CD4-positive, alpha-beta memory T cell (primary cell): ENCODE measurements at regions not wholly inside any gene's neighbourhood (a gene's known extent, or its start where the extent isn't known, plus 50 kb on each side); places are given as distances from the start of the nearest gene placed in this dataset.

Experiments used
- CTCF ChIA-PET: fragments of 350-600 bp; sonication (Branson Sonifier 250); formaldehyde crosslinking; loops from one replicate; lab custom pipeline; 2021; ENCODE audit warnings: inconsistent platforms; ENCODE audit not compliant: partially characterized antibody; lab: Charles Lee
- POLR2A ChIA-PET: fragments of 350-600 bp; sonication (Branson Sonifier 250); formaldehyde crosslinking; loops from one replicate; lab custom pipeline; 2021; ENCODE audit not compliant: partially characterized antibody; lab: Charles Lee
- DNase-seq, 5 donors: peaks; one replicate each; pipeline versions ENCODE4 v3.0.0 to v3.0.0-alpha.2; 2020 to 2022; ENCODE audit warnings: mixed read lengths in 1 of 5
- H3K27ac ChIP-seq: one replicate; pipeline ENCODE4 v1.7.0; 2013; ENCODE audit warnings: low read depth, low read length
- H3K27me3 ChIP-seq: 2 replicates; pipeline ENCODE4 v1.7.0; 2013; ENCODE audit warnings: mild to moderate bottlenecking, low read length, moderate library complexity; ENCODE audit not compliant: insufficient read depth
- H3K36me3 ChIP-seq: 2 replicates; pipeline ENCODE4 v1.7.0; 2013; ENCODE audit warnings: mild to moderate bottlenecking, low read length, moderate library complexity; ENCODE audit not compliant: insufficient read depth
- H3K4me1 ChIP-seq: 2 replicates; pipeline ENCODE4 v1.7.0; 2013; ENCODE audit warnings: mild to moderate bottlenecking, low read length, moderate library complexity; ENCODE audit not compliant: insufficient read depth
- H3K4me3 ChIP-seq, 2 donors: one replicate each; pipeline ENCODE4 v1.7.0; 2013; ENCODE audit warnings: low read length in 2 of 2, mild to moderate bottlenecking in 1 of 2
- H3K9me3 ChIP-seq, 2 donors: one replicate each; pipeline ENCODE4 v1.7.0; 2013; ENCODE audit warnings: low read length in 2 of 2, control low read depth in 1 of 2; ENCODE audit not compliant: control insufficient read depth in 1 of 2
- H3K27ac Mint-ChIP-seq, 7 donors: one replicate each; pipeline ENCODE4 v1.8.0; 2020 to 2021; ENCODE audit warnings: mixed read lengths in 7 of 7, mild to moderate bottlenecking in 6 of 7, inconsistent platforms in 3 of 7, moderate library complexity in 3 of 7
- H3K27me3 Mint-ChIP-seq, 2 donors: one replicate each; pipeline ENCODE4 v1.8.0; 2020 to 2021; ENCODE audit warnings: mixed read lengths in 2 of 2
- H3K36me3 Mint-ChIP-seq, 2 donors: one replicate each; pipeline ENCODE4 v1.8.0; 2020 to 2021; ENCODE audit warnings: mixed read lengths in 2 of 2, inconsistent platforms in 1 of 2, mild to moderate bottlenecking in 1 of 2
- H3K4me1 Mint-ChIP-seq, 4 donors: one replicate each; pipeline ENCODE4 v1.8.0; 2020 to 2021; ENCODE audit warnings: mixed read lengths in 4 of 4, mild to moderate bottlenecking in 1 of 4
- H3K4me3 Mint-ChIP-seq, 8 donors: one replicate each; pipeline ENCODE4 v1.8.0; 2020 to 2021; ENCODE audit warnings: mixed read lengths in 8 of 8, mild to moderate bottlenecking in 7 of 8, moderate library complexity in 6 of 8, inconsistent platforms in 3 of 8
- H3K9me3 Mint-ChIP-seq, 8 donors: one replicate each; pipeline ENCODE4 v1.8.0; 2020 to 2021; ENCODE audit warnings: mixed read lengths in 8 of 8, mild to moderate bottlenecking in 5 of 8, inconsistent platforms in 3 of 8, moderate library complexity in 1 of 8
- intact Hi-C: fragments of 100-400 bp; cut with micrococcal nuclease; formaldehyde crosslinking; loops from one replicate; pipeline ENCODE4 v1.15.1; 2023

GRCh38 chr9:90002397-90003271, 397.8 kb downstream of the GADD45G start:
- Histone ChIP-seq H3K4me1 (peaks cover 19% of the 10 kb centered on the region), H3K27ac (no peak overlapping the region), H3K9me3 (no peaks in the 10 kb centered on the region), H3K4me3 (no peak overlapping the region), H3K36me3 (no peaks in the 10 kb centered on the region), H3K27me3 (no peaks in the 10 kb centered on the region)
- H3K36me3 Mint-ChIP-seq, result no peaks in the 10 kb centered on the region
- no peak overlapping the region for H3K27ac Mint-ChIP-seq
- intact Hi-C loops, result no loop called here
- H3K9me3 Mint-ChIP-seq, result peaks cover 0 to 8% (median 0%) of the 10 kb centered on the region in 8 donors
- no peak overlapping the region for H3K4me3 Mint-ChIP-seq
- ChIA-PET CTCF (no interaction called here), POLR2A (no interaction called here)
- peaks cover 0 to 2% of the 10 kb centered on the region in 2 donors for H3K27me3 Mint-ChIP-seq
- no peak for DNase-seq
- H3K4me1 Mint-ChIP-seq, result peaks cover 14 to 26% (median 24%) of the 10 kb centered on the region in 4 donors

DNA sequence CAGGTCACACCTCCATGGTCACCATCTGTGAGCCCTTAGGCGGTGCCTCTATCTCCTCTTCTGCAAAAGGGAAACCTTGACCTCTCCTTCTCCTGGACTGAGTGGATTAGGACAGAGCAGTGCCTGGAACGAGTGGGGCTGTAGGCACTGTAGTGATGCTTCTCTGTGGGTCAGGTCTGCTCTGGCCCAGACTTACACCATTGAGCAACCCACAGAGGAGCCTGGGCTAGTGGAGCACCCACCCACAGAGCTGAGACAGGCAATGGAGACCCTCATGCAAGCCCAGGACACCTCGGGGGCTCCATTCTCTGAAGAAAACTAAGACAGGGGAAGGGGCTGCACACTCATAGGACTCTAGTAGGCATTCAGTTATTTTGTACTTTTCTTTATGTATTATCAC, 400.6 kb downstream of the GADD45G start:
- Mint-ChIP-seq H3K4me1 (peaks cover 6 to 10% (median 9%) of the 10 kb centered on the region in 4 donors), H3K27ac (peak overlapping the region in 1 of 7 donors; percentile 29), H3K4me3 (no peak overlapping the region), H3K36me3 (no peaks in the 10 kb centered on the region), H3K27me3 (peaks cover 2% of the 10 kb centered on the region in 2 donors), H3K9me3 (peaks cover 0 to 8% (median 0%) of the 10 kb centered on the region in 8 donors)
- ChIA-PET CTCF (no interaction called here), POLR2A (no interaction called here)
- no peaks in the 10 kb centered on the region for H3K9me3 ChIP-seq
- no peaks in the 10 kb centered on the region for H3K27me3 ChIP-seq
- H3K4me1 ChIP-seq, result peaks cover 2% of the 10 kb centered on the region
- DNase-seq, result no peak
- intact Hi-C loops, result no loop called here
- no peak overlapping the region for H3K27ac ChIP-seq
- no peaks in the 10 kb centered on the region for H3K36me3 ChIP-seq
- H3K4me3 ChIP-seq, result no peak overlapping the region

DNA sequence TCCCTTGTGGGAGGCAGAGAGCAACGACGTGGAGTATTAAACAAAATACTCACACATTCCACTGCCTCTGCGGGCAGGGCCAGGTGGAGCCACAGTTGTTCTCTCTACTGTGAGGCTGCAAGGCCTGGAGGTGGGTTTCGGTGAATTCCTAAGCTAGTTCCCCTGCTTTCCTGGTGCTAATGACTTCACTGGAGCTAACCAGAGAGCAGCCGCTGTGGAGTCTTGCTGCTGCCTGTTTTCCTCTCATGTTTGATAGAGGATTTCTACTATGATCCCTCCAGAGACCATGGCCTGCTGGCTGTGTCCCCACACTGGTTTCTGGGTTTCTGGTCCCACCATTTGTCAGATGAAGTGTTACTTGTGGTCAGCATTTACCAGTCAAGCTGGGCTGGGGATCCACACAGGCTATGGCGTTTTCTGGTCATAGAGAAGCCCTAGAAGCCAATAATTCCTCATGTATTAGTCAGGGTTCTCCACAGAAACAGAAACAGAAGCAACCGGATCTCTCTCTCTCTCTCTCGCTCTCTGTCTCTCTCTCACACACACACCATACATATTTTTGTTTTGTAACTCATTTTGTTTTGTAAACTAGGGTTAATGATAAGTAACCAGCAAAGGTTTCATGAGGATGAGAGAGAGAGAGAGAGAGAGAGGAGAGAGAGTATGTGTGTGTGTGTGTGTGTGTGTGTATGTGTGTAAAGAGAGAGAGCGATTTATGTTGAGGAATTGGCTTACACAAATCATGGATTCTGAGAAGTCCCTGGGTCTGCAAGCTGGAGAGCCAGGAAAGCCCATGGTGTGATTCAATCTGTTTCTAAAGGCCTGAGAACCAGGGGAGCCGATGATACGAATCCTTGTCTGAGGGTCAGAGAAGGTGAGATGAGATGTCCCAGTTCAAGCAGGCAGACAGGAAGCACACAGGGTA, 403.0 kb downstream of the GADD45G start:
- POLR2A ChIA-PET, result no interaction called here
- H3K27ac Mint-ChIP-seq, result no peak overlapping the region
- H3K9me3 ChIP-seq, result no peaks in the 10 kb centered on the region
- no peak for DNase-seq
- H3K36me3 Mint-ChIP-seq, result no peaks in the 10 kb centered on the region
- H3K4me1 ChIP-seq, result no peaks in the 10 kb centered on the region
- H3K9me3 Mint-ChIP-seq, result peaks cover 0 to 8% (median 0%) of the 10 kb centered on the region in 8 donors
- intact Hi-C loops, result no loop called here
- peaks cover 0 to 1% (median 0%) of the 10 kb centered on the region in 4 donors for H3K4me1 Mint-ChIP-seq
- no peaks in the 10 kb centered on the region for H3K27me3 ChIP-seq
- no peak overlapping the region for H3K4me3 ChIP-seq
- H3K27ac ChIP-seq, result no peak overlapping the region
- CTCF ChIA-PET, result no interaction called here
- H3K36me3 ChIP-seq, result no peaks in the 10 kb centered on the region
- H3K27me3 Mint-ChIP-seq, result peaks cover 4 to 5% of the 10 kb centered on the region in 2 donors
- H3K4me3 Mint-ChIP-seq, result no peak overlapping the region

DNA sequence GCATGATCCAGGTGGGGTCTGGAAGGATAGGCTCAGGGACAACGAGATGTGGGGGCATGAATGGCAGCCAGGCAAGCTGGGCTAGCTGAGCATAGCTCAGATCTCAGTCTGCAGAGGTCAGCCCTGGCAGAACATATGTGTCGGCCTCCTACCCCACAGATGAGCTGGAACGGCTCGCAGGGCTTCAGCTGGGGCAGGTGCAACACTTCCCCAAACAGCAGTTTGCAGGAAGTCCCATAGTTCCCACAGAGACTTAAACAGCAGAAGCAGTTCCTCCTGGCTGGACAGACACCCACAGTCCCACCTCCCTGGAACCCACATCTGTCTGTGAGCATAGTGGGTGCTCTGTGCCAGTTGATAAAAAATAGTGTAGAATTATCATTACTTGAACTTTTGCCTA, 404.6 kb downstream of the GADD45G start:
- no peaks in the 10 kb centered on the region for H3K27me3 ChIP-seq
- DNase-seq, result no peak
- H3K4me3 ChIP-seq, result no peak overlapping the region
- no peak overlapping the region for H3K27ac Mint-ChIP-seq
- peaks cover 0 to 1% (median 0%) of the 10 kb centered on the region in 4 donors for H3K4me1 Mint-ChIP-seq
- no peak overlapping the region for H3K27ac ChIP-seq
- no peak overlapping the region for H3K4me3 Mint-ChIP-seq
- no peaks in the 10 kb centered on the region for H3K4me1 ChIP-seq
- no peaks in the 10 kb centered on the region for H3K36me3 Mint-ChIP-seq
- H3K9me3 ChIP-seq, result no peaks in the 10 kb centered on the region
- peaks cover 4 to 5% of the 10 kb centered on the region in 2 donors for H3K27me3 Mint-ChIP-seq
- POLR2A ChIA-PET, result no interaction called here
- intact Hi-C loops, result no loop called here
- peaks cover 0 to 8% (median 0%) of the 10 kb centered on the region in 8 donors for H3K9me3 Mint-ChIP-seq
- no peaks in the 10 kb centered on the region for H3K36me3 ChIP-seq
- CTCF ChIA-PET, result no interaction called here

DNA sequence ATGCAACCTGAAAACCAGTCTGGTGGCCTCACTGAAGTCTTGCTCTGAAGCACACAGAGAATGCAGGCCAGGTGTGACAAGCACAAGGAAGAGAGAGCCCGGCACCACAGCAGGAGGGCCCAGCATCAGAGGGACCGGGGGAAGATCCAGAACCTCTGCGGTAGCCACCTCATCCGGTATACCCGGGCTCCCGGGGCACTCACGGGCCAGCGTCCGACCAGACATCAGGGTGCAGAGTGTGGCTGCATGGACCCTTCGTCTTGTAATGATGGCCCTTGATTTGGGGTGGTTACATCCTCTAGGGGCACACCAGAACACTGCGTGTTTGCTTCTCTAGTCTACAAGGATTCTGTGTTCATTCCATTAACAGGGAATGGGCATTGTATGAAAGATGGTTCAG, 406.0 kb downstream of the GADD45G start:
- H3K4me1 ChIP-seq, result no peaks in the 10 kb centered on the region
- intact Hi-C loops, result no loop called here
- H3K4me3 ChIP-seq, result no peak overlapping the region
- H3K27ac Mint-ChIP-seq, result no peak overlapping the region
- H3K36me3 ChIP-seq, result no peaks in the 10 kb centered on the region
- no peaks in the 10 kb centered on the region for H3K27me3 ChIP-seq
- H3K36me3 Mint-ChIP-seq, result no peaks in the 10 kb centered on the region
- H3K27ac ChIP-seq, result no peak overlapping the region
- no peak for DNase-seq
- ChIA-PET CTCF (interaction anchor here (0.9 kb wide), 1 partner anchor 10 kb away, joined by 3 read pairs; no protein-coding TSS in a partner anchor), POLR2A (no interaction called here)
- H3K4me3 Mint-ChIP-seq, result peak overlapping the region in 1 of 8 donors; percentile 14
- H3K9me3 Mint-ChIP-seq, result peaks cover 0 to 3% (median 0%) of the 10 kb centered on the region in 8 donors
- H3K9me3 ChIP-seq, result no peaks in the 10 kb centered on the region
- H3K4me1 Mint-ChIP-seq, result peaks cover 0 to 1% (median 0%) of the 10 kb centered on the region in 4 donors
- H3K27me3 Mint-ChIP-seq, result peaks cover 3 to 4% of the 10 kb centered on the region in 2 donors

DNA sequence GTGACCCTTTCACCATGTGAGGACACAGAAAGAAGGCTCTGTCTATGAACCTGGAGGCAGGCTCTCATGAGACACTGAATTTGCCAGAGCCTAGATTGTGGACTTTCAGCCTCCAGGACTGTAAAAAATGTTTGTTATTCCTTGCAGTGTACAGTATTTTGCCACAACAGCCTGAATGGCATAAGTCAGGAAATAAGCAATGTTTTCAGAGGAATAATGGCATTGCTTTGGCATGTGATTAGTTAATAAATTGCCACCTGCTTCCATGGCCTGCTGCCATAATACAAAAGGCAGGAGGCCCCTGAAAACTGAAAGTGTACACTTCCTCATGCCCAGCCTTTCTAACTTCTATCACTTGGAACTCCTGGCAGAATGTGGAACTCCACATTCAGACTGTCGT, 408.1 kb downstream of the GADD45G start:
- Mint-ChIP-seq H3K4me1 (peaks cover 0 to 1% (median 0%) of the 10 kb centered on the region in 4 donors), H3K36me3 (no peaks in the 10 kb centered on the region), H3K4me3 (no peak overlapping the region), H3K9me3 (peaks cover 0 to 2% (median 0%) of the 10 kb centered on the region in 8 donors), H3K27ac (no peak overlapping the region), H3K27me3 (peaks cover 4 to 6% of the 10 kb centered on the region in 2 donors)
- ChIA-PET CTCF (no interaction called here), POLR2A (no interaction called here)
- H3K4me3 ChIP-seq, result no peak overlapping the region
- no peaks in the 10 kb centered on the region for H3K27me3 ChIP-seq
- no peak for DNase-seq
- no peaks in the 10 kb centered on the region for H3K9me3 ChIP-seq
- intact Hi-C loops, result no loop called here
- H3K27ac ChIP-seq, result no peak overlapping the region
- H3K4me1 ChIP-seq, result no peaks in the 10 kb centered on the region
- no peaks in the 10 kb centered on the region for H3K36me3 ChIP-seq

DNA sequence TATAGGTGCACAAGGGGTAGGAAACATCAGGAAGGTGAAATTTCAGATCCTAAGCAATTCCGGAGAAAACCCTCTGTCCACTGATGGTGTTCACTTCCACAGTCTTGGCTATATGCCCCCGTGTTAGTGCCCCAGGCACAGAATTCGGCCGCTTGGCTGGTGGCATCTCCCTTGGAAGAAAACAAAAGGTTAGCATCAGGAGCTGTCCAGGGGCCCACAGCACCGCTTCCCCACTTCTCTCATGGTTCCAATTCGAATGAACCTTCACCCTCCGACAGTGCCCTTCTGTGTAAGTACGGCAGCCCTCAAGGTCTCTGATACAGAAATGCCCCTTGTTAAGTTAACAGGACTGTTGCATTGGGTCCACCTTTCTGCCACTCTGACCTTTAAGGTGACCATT, 409.0 kb downstream of the GADD45G start:
- Histone ChIP-seq H3K27ac (no peak overlapping the region), H3K4me1 (no peaks in the 10 kb centered on the region), H3K36me3 (no peaks in the 10 kb centered on the region), H3K27me3 (no peaks in the 10 kb centered on the region), H3K9me3 (no peaks in the 10 kb centered on the region), H3K4me3 (no peak overlapping the region)
- Mint-ChIP-seq H3K36me3 (no peaks in the 10 kb centered on the region), H3K4me1 (peaks cover 0 to 1% (median 0%) of the 10 kb centered on the region in 4 donors), H3K9me3 (peaks cover 0 to 2% (median 0%) of the 10 kb centered on the region in 8 donors), H3K27ac (no peak overlapping the region), H3K27me3 (peaks cover 4 to 6% of the 10 kb centered on the region in 2 donors), H3K4me3 (no peak overlapping the region)
- DNase-seq, result no peak
- CTCF ChIA-PET, result no interaction called here
- intact Hi-C loops, result no loop called here
- POLR2A ChIA-PET, result no interaction called here
